Colonic mucosa (tissue), 4 donors: ENCODE measurements at regions not wholly inside any gene's neighbourhood (a gene's known extent, or its start where the extent isn't known, plus 50 kb on each side); places are given as distances from the start of the nearest gene placed in this dataset.

ENCODE experiments used
- DNase-seq: peaks from one replicate; pipeline ENCODE4 v3.0.0-alpha.2; 2020
- H3K27ac ChIP-seq: fragments of 200-600 bp; one replicate; pipeline ENCODE4 v1.8.0; 2021
- H3K27me3 ChIP-seq: fragments of 200-600 bp; one replicate; pipeline ENCODE4 v1.8.0; 2021
- H3K36me3 ChIP-seq: fragments of 200-600 bp; one replicate; pipeline ENCODE4 v1.8.0; 2021
- H3K4me1 ChIP-seq: fragments of 200-600 bp; one replicate; pipeline ENCODE4 v1.8.0; 2021; ENCODE audit warnings: mild to moderate bottlenecking
- H3K4me3 ChIP-seq: fragments of 200-600 bp; one replicate; pipeline ENCODE4 v1.8.0; 2021
- H3K9ac ChIP-seq, 2 donors: one replicate each; pipeline ENCODE4 v1.7.0; 2013; ENCODE audit warnings: control low read depth in 2 of 2, low read depth in 2 of 2, low read length in 2 of 2
- H3K9me3 ChIP-seq: fragments of 200-600 bp; one replicate; pipeline ENCODE4 v1.8.0; 2021
- CTCF ChIP-seq: fragments of 200-600 bp; IDR thresholded peaks from one replicate; pipeline ENCODE4 v1.8.0; 2022; ENCODE audit warnings: antibody characterized with exemption, mild to moderate bottlenecking
- intact Hi-C: fragments of 100-400 bp; cut with DNase I; formaldehyde crosslinking; loops from one replicate; pipeline ENCODE4 v1.14.1; 2022
- donor health status: healthy.
- donor health status: DM: no; HTN: no; CAD: no.
- donor health status: DM: no; HTN: no; CAD: no.

- TF ChIP-seq CTCF: no peak
Measured at GRCh38 chrX:25721564-25721963, 416.6 kb upstream of the MAGEB18 start.

GRCh38 chrX:25726539-25726938 is 411.6 kb upstream of the MAGEB18 start:
- Histone ChIP-seq H3K27me3 (no peaks in the 10 kb centered on the region), H3K27ac (no peak overlapping the region), H3K9ac (no peak overlapping the region), H3K9me3 (no peaks in the 10 kb centered on the region), H3K4me3 (no peak overlapping the region), H3K4me1 (no peaks in the 10 kb centered on the region), H3K36me3 (no peaks in the 10 kb centered on the region)
- no peak for DNase-seq
- intact Hi-C loops: no loop called here
- no peak for TF ChIP-seq CTCF

More at GRCh38 chrX:25721564-25721963, 416.6 kb upstream of the MAGEB18 start:
- Histone ChIP-seq H3K27me3 (no peaks in the 10 kb centered on the region), H3K9ac (no peak overlapping the region), H3K4me1 (no peaks in the 10 kb centered on the region), H3K4me3 (no peak overlapping the region), H3K27ac (no peak overlapping the region), H3K36me3 (no peaks in the 10 kb centered on the region), H3K9me3 (no peaks in the 10 kb centered on the region)
- no peak for DNase-seq
- intact Hi-C loops: no loop called here

- intact Hi-C loops: no loop called here
- Histone ChIP-seq H3K4me3 (no peak overlapping the region), H3K27me3 (no peaks in the 10 kb centered on the region), H3K4me1 (no peaks in the 10 kb centered on the region), H3K36me3 (no peaks in the 10 kb centered on the region), H3K9ac (no peak overlapping the region), H3K9me3 (no peaks in the 10 kb centered on the region), H3K27ac (no peak overlapping the region)
- no peak for DNase-seq
- no peak for TF ChIP-seq CTCF
Measured at GRCh38 chrX:25733148-25733547, 405.0 kb upstream of the MAGEB18 start.

- H3K36me3 ChIP-seq: no peaks in the 10 kb centered on the region
- no peak overlapping the region for H3K27ac ChIP-seq
- TF ChIP-seq CTCF: no peak
- no peak for DNase-seq
- no peaks in the 10 kb centered on the region for H3K9me3 ChIP-seq
- intact Hi-C loops: loop anchor here (2.0 kb wide), 1 partner anchor 19 kb away; no protein-coding TSS in a partner anchor
- H3K9ac ChIP-seq: no peak overlapping the region
- H3K4me3 ChIP-seq: no peak overlapping the region
- H3K27me3 ChIP-seq: no peaks in the 10 kb centered on the region
- H3K4me1 ChIP-seq: no peaks in the 10 kb centered on the region
Measured at GRCh38 chrX:25737540-25737939, 400.6 kb upstream of the MAGEB18 start.

GRCh38 chrX:25742334-25742733 is 395.8 kb upstream of the MAGEB18 start:
- no peak overlapping the region for H3K9ac ChIP-seq
- TF ChIP-seq CTCF: no peak
- H3K9me3 ChIP-seq: no peaks in the 10 kb centered on the region
- no peak overlapping the region for H3K4me3 ChIP-seq
- no peaks in the 10 kb centered on the region for H3K36me3 ChIP-seq
- no peaks in the 10 kb centered on the region for H3K27me3 ChIP-seq
- intact Hi-C loops: no loop called here
- no peak overlapping the region for H3K27ac ChIP-seq
- DNase-seq: no peak
- no peaks in the 10 kb centered on the region for H3K4me1 ChIP-seq

GRCh38 chrX:25754399-25754798 is 383.7 kb upstream of the MAGEB18 start:
- Histone ChIP-seq H3K36me3 (no peaks in the 10 kb centered on the region), H3K27me3 (no peaks in the 10 kb centered on the region), H3K4me1 (no peaks in the 10 kb centered on the region), H3K4me3 (no peak overlapping the region), H3K27ac (no peak overlapping the region), H3K9me3 (no peaks in the 10 kb centered on the region), H3K9ac (no peak overlapping the region)
- DNase-seq: no peak
- intact Hi-C loops: no loop called here
- TF ChIP-seq CTCF: no peak
